Suppressor macrophage treated with lipopolysaccharide for 4 hours (primary cell): ENCODE measurements at regions not wholly inside any gene's neighbourhood (a gene's known extent, or its start where the extent isn't known, plus 50 kb on each side); places are given as distances from the start of the nearest gene placed in this dataset.

Experiments
- DNase-seq: peaks from one replicate; pipeline ENCODE4 v3.0.0-alpha.2; 2020

- DNase-seq: no peak
Measured at GRCh38 chr19:57037556-57037955, 82.2 kb upstream of the USP29 start.

- no peak for DNase-seq
Measured at GRCh38 chr19:57047743-57048142, 72.0 kb upstream of the USP29 start.

GRCh38 chr19:57050863-57051262, 68.9 kb upstream of the USP29 start:
- DNase-seq: no peak

GRCh38 chr19:57052081-57052480, 67.7 kb upstream of the USP29 start:
- DNase-seq: no peak

GRCh38 chr19:57053401-57053800, 66.4 kb upstream of the USP29 start:
- DNase-seq: no peak

GRCh38 chr19:57055956-57056355, 63.8 kb upstream of the USP29 start:
- DNase-seq: no peak

- DNase-seq: no peak
Measured at GRCh38 chr19:57057036-57057686, 62.6 kb upstream of the USP29 start.

GRCh38 chr19:57058871-57059270, 60.9 kb upstream of the USP29 start:
- no peak for DNase-seq

- no peak for DNase-seq
Measured at GRCh38 chr19:57063070-57063469, 56.7 kb upstream of the USP29 start.

- no peak for DNase-seq
Measured at GRCh38 chr19:57067440-57067839, 52.3 kb upstream of the USP29 start.

GRCh38 chr19:57068311-57068710, 51.5 kb upstream of the USP29 start:
- no peak for DNase-seq

GRCh38 chr19:57068921-57069697, 50.7 kb upstream of the USP29 start:
- DNase-seq: no peak
